ENCODE measurements at regions not wholly inside any gene's neighbourhood (a gene's known extent, or its start where the extent isn't known, plus 50 kb on each side); places are given as distances from the start of the nearest gene placed in this dataset.

DNA sequence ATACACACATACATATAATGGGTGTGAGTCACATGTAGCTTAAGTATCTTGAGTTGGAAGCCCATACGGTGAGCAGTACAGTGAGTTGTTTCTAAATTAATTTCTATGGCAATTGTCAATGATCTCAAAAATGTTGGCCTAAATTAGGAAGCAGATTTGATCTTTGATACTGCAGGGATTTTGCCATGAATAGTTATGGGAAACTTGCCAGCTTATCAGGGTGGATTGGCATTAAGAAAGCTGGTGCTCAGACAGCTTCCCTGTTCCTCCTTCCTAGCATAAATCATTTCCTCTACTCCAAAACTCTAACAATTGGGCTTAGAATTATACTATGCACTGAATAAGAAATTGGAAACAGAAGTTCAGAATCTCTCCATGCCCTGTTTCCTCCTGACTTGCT, 150.9 kb upstream of the FRMD6 start (continued):
- TF ChIP-seq, protein P1, sequence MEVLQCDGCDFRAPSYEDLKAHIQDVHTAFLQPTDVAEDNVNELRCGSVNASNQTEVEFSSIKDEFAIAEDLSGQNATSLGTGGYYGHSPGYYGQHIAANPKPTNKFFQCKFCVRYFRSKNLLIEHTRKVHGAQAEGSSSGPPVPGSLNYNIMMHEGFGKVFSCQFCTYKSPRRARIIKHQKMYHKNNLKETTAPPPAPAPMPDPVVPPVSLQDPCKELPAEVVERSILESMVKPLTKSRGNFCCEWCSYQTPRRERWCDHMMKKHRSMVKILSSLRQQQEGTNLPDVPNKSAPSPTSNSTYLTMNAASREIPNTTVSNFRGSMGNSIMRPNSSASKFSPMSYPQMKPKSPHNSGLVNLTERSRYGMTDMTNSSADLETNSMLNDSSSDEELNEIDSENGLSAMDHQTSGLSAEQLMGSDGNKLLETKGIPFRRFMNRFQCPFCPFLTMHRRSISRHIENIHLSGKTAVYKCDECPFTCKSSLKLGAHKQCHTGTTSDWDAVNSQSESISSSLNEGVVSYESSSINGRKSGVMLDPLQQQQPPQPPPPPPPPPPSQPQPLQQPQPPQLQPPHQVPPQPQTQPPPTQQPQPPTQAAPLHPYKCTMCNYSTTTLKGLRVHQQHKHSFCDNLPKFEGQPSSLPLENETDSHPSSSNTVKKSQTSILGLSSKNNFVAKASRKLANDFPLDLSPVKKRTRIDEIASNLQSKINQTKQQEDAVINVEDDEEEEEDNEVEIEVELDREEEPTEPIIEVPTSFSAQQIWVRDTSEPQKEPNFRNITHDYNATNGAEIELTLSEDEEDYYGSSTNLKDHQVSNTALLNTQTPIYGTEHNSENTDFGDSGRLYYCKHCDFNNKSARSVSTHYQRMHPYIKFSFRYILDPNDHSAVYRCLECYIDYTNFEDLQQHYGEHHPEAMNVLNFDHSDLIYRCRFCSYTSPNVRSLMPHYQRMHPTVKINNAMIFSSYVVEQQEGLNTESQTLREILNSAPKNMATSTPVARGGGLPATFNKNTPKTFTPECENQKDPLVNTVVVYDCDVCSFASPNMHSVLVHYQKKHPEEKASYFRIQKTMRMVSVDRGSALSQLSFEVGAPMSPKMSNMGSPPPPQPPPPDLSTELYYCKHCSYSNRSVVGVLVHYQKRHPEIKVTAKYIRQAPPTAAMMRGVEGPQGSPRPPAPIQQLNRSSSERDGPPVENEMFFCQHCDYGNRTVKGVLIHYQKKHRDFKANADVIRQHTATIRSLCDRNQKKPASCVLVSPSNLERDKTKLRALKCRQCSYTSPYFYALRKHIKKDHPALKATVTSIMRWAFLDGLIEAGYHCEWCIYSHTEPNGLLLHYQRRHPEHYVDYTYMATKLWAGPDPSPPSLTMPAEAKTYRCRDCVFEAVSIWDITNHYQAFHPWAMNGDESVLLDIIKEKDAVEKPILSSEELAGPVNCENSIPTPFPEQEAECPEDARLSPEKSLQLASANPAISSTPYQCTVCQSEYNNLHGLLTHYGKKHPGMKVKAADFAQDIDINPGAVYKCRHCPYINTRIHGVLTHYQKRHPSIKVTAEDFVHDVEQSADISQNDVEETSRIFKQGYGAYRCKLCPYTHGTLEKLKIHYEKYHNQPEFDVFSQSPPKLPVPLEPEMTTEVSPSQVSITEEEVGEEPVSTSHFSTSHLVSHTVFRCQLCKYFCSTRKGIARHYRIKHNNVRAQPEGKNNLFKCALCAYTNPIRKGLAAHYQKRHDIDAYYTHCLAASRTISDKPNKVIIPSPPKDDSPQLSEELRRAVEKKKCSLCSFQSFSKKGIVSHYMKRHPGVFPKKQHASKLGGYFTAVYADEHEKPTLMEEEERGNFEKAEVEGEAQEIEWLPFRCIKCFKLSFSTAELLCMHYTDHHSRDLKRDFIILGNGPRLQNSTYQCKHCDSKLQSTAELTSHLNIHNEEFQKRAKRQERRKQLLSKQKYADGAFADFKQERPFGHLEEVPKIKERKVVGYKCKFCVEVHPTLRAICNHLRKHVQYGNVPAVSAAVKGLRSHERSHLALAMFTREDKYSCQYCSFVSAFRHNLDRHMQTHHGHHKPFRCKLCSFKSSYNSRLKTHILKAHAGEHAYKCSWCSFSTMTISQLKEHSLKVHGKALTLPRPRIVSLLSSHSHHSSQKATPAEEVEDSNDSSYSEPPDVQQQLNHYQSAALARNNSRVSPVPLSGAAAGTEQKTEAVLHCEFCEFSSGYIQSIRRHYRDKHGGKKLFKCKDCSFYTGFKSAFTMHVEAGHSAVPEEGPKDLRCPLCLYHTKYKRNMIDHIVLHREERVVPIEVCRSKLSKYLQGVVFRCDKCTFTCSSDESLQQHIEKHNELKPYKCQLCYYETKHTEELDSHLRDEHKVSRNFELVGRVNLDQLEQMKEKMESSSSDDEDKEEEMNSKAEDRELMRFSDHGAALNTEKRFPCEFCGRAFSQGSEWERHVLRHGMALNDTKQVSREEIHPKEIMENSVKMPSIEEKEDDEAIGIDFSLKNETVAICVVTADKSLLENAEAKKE (CRISPR knock-in tag; IDR thresholded peaks at IDR 0.05) = no peak
- TF ChIP-seq, protein P2, sequence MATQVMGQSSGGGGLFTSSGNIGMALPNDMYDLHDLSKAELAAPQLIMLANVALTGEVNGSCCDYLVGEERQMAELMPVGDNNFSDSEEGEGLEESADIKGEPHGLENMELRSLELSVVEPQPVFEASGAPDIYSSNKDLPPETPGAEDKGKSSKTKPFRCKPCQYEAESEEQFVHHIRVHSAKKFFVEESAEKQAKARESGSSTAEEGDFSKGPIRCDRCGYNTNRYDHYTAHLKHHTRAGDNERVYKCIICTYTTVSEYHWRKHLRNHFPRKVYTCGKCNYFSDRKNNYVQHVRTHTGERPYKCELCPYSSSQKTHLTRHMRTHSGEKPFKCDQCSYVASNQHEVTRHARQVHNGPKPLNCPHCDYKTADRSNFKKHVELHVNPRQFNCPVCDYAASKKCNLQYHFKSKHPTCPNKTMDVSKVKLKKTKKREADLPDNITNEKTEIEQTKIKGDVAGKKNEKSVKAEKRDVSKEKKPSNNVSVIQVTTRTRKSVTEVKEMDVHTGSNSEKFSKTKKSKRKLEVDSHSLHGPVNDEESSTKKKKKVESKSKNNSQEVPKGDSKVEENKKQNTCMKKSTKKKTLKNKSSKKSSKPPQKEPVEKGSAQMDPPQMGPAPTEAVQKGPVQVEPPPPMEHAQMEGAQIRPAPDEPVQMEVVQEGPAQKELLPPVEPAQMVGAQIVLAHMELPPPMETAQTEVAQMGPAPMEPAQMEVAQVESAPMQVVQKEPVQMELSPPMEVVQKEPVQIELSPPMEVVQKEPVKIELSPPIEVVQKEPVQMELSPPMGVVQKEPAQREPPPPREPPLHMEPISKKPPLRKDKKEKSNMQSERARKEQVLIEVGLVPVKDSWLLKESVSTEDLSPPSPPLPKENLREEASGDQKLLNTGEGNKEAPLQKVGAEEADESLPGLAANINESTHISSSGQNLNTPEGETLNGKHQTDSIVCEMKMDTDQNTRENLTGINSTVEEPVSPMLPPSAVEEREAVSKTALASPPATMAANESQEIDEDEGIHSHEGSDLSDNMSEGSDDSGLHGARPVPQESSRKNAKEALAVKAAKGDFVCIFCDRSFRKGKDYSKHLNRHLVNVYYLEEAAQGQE (IDR thresholded peaks at IDR 0.05; ENCODE audit: unreplicated experiment) = no peak
- no peak for TF ChIP-seq EZH2phosphoT487 (IDR thresholded peaks at IDR 0.05; ENCODE audit: unreplicated experiment)
- no peak for TF ChIP-seq ZNF331 (CRISPR knock-in tag; IDR thresholded peaks at IDR 0.05; ENCODE audit: low read depth)

DNA sequence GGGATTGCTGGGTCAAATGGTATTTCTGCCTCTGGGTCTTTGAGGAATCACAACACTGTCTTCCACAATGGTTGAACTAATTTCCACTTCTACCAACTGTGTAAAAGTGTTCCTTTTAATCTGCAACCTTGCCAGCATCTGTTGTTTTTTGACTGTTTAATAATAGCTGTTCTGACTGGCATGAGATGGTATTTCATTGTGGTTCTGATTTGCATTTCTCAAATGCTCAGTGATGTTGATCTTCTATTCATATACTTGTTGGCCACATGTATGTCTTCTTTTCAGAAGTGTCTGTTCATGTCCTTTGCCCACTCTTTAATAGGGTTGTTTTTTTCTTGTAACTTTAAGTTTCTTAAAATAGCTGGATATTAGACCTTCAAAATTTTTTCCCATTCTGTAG, 150.0 kb upstream of the FRMD6 start:
- no peaks in the 10 kb centered on the region for H3K36me3 ChIP-seq (ENCODE audit: insufficient read depth)
- no peak overlapping the region for H3K27ac ChIP-seq (ENCODE audit: low read depth)
- Mint-ChIP-seq H3K27ac (no peak overlapping the region), H3K27me3 (ENCODE audit: insufficient read depth, low read depth, poor library complexity) (no peaks in the 10 kb centered on the region), H3K4me1 (no peaks in the 10 kb centered on the region), H3K9me3 (peaks cover 29% of the 10 kb centered on the region; the same call in 2 of the 3 replicates), H3K36me3 (ENCODE audit: low read depth) (peaks cover 3% of the 10 kb centered on the region; the same call in 1 of the 3 replicates), H3K4me3 (no peak overlapping the region)
- H3K4me3 ChIP-seq = no peak overlapping the region
- no peaks in the 10 kb centered on the region for H3F3A ChIP-seq (replicated peaks; ENCODE audit: low read depth)
- no peak overlapping the region for H2AFZ ChIP-seq
- no peaks in the 10 kb centered on the region for H4K20me1 ChIP-seq (replicated peaks; ENCODE audit: insufficient read depth)
- no peaks in the 10 kb centered on the region for H3K9me2 ChIP-seq (ENCODE audit: insufficient read depth)
- H3K4me2 ChIP-seq = no peak overlapping the region
- ATAC-seq (no peak), DNase-seq (ENCODE audit: low spot score) (no peak)
- H3K4me1 ChIP-seq (ENCODE audit: insufficient read depth) = no peaks in the 10 kb centered on the region
- no peaks in the 10 kb centered on the region for H3K79me2 ChIP-seq (replicated peaks; ENCODE audit: insufficient read depth)
- no peaks in the 10 kb centered on the region for H3K27me3 ChIP-seq (ENCODE audit: insufficient read depth)
- TF ChIP-seq POLR2AphosphoS5 (IDR thresholded peaks at IDR 0.05; ENCODE audit: low read depth) (no peak), ZNF114 (CRISPR knock-in tag; IDR thresholded peaks at IDR 0.05) (no peak), EZH2 (IDR thresholded peaks at IDR 0.05; ENCODE audit: low read depth, unreplicated experiment) (no peak), NANOG (IDR thresholded peaks at IDR 0.05; ENCODE audit: borderline replicate concordance) (no peak)
- TF ChIP-seq, protein P3, sequence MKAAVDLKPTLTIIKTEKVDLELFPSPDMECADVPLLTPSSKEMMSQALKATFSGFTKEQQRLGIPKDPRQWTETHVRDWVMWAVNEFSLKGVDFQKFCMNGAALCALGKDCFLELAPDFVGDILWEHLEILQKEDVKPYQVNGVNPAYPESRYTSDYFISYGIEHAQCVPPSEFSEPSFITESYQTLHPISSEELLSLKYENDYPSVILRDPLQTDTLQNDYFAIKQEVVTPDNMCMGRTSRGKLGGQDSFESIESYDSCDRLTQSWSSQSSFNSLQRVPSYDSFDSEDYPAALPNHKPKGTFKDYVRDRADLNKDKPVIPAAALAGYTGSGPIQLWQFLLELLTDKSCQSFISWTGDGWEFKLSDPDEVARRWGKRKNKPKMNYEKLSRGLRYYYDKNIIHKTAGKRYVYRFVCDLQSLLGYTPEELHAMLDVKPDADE (IDR thresholded peaks at IDR 0.05) = no peak
- TF ChIP-seq, protein P4, sequence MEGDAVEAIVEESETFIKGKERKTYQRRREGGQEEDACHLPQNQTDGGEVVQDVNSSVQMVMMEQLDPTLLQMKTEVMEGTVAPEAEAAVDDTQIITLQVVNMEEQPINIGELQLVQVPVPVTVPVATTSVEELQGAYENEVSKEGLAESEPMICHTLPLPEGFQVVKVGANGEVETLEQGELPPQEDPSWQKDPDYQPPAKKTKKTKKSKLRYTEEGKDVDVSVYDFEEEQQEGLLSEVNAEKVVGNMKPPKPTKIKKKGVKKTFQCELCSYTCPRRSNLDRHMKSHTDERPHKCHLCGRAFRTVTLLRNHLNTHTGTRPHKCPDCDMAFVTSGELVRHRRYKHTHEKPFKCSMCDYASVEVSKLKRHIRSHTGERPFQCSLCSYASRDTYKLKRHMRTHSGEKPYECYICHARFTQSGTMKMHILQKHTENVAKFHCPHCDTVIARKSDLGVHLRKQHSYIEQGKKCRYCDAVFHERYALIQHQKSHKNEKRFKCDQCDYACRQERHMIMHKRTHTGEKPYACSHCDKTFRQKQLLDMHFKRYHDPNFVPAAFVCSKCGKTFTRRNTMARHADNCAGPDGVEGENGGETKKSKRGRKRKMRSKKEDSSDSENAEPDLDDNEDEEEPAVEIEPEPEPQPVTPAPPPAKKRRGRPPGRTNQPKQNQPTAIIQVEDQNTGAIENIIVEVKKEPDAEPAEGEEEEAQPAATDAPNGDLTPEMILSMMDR (conservative IDR thresholded peaks at IDR 0.05; ENCODE audit: low read depth in 2 of 2) = no peak
